Esophagus mucosa (tissue), 1 donor: ENCODE measurements at regions not wholly inside any gene's neighbourhood (a gene's known extent, or its start where the extent isn't known, plus 50 kb on each side); places are given as distances from the start of the nearest gene placed in this dataset.
"Not testable (repeated sequence)": the region's sequence is repeated elsewhere in the genome, so short reads cannot be mapped to it uniquely, and the experiment has no call there.

Experiments used
- ATAC-seq: fragments of 200-7000 bp; cut with Tn5 transposase; one replicate; pipeline ENCODE4 v1.9.1; 2020
- donor health status: DM: yes; HTN: yes; CAD: no.

DNA sequence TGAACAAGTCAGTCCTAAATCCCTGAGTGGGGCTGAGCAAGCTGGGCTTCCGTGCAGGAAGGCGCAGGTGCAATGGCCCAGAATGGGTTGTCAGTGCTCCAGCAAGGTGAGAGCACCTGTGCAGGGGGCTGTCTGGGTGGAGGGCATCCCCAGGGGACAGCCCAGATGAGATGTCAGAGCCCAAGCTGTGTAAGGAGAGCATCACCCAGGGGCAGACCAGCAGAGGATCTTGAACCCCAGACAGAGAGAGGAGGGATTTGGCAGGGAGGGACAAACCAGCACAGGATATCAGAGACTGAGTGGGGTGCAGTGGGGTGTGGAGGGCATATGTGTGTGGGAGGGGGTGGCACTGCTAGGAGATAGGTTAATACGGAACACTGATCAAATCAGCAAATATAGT, 114.9 kb upstream of the TMEM45B start:
- ATAC-seq, result no peak

DNA sequence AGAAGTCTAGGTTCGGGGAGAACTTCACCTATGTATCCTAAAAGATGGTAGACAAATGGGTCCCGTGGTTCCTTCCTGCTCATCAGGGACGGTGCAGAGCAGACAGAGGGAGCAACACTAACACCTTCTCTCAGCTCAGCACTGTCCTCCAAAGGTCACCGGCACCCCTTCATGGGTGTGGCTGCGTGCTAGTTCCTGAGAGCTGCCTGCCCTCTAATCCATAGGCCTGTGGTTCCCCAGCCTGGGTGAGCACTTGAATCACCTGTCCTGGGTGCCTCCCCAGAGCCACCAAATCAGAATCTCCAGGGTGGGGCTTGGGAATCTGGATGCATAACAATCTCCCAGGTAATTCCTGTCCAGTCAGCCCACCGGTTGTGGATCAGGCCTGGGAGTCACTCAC, 113.9 kb upstream of the TMEM45B start:
- ATAC-seq, result peak; percentile 71

DNA sequence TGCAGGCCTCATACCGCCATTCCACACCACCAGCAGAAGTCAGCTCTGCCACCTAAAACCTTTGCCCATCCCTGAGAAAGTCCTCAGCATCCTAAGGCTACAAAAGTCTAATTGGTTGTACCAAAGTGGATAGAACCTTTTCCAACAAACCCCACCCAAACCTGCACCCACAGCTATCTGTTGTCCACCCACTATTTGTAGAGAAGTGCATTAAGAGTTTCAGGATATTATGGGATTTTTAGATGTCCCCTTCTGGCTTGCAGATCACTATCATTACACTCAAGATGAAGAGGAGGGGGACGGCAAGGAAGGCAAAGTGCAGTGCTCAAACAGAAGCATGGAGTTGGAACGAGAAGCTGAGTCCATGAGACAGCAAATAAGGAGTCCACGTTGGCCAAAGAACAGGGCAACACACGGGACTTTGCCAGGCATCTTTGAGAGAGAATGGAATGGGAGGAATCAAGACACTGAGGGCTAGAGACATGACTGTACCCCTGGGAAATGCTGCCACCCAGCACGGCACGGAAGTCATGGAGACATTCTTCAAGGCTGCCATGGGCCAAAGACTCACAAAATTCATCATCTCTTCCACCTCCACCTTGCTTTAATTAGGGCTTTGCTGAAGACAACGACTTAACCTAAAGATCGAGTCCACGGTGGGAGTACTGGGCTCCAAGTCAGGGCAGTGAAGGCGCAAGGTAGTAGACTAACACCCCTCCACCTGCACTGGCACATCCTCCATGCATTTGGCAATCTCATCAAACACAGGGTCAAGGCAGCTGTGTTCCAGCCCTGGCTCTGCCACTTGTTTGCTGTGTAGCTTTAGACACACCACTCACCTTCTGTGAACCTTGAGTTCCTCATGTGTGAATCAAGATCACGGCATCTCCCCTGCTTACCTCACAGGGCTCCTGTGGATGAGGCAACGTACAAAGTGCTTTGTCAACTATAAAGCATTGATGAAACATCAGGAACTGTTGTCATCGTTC, 112.9 kb upstream of the TMEM45B start:
- ATAC-seq, result peak; percentile 86

DNA sequence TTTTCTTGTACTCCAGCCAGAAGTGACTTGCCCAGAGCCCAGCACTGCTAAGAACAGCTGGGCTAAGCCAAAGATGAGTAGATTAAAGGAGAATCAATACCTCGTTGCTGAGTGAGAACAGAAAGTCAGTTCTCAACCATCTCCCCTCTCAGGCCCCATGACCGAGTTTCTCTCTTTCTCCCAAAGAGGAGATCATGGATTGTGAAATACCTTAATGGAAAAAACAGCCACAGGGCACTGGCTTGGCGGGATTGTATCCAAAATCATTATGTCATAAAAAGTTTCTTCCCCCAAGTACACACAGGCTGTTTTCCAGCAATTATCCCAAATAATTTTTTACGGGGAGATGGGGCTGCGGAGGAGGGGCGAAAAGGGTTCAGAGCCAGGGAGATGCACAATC, 111.8 kb upstream of the TMEM45B start:
- no peak for ATAC-seq

DNA sequence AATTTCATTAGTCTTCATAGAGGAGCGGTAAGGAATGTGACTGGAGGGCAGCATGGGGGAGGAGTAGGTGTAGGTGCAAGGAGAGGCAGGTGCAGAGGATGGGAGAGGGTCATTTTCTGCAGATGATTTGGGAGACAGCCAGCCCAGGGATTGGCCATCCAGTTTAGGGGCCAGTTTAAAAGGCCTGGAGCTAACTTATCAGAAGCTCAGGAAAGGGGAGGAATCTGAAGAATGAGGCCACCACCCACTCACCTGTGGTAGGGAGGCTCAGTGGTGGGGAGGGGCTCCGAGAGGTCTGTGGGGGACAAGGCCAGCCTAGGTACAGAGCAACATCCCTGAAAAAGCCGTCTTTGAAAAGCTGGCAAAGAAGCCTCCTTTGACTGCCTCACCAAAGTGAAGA, 110.8 kb upstream of the TMEM45B start:
- no peak for ATAC-seq

DNA sequence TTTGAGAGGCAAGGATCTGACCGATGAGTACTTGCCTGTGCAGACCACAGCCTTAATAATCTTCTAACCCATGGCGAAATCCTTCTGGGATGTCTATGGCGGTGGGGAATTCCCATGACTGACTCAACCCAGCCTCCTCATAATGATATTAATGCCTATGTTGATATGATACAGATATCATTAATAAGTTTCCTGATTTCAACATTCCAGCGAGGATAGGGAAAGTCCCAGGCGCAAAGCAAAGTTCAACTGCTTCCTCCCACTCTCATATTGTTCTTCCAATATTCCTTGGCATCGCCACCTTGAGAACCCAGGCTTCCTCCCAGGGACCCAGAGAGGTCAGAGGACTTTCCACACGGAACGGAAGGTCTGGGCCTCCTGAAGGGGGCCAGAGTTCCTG, 110.3 kb upstream of the TMEM45B start:
- ATAC-seq, result peak; percentile 35

DNA sequence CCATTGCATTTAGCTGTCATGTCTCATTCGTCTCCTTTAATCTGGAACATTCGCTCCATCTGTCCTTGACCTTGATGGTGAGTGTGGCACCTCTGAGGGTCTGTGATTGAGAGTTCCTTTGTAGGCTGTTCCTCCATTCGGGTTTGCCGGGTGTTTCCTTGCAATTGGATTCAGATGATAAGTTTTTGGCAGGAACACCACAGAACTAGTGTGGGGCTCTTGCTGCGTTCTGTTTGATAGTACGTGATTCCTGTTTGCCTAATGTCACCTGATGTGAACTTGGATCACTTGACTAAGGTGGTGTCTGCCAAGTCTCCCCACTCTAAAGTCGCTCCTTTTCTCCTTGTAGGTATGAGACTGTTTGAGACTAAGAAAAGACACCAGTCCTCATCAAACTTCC, 109.7 kb upstream of the TMEM45B start:
- ATAC-seq, result no peak

DNA sequence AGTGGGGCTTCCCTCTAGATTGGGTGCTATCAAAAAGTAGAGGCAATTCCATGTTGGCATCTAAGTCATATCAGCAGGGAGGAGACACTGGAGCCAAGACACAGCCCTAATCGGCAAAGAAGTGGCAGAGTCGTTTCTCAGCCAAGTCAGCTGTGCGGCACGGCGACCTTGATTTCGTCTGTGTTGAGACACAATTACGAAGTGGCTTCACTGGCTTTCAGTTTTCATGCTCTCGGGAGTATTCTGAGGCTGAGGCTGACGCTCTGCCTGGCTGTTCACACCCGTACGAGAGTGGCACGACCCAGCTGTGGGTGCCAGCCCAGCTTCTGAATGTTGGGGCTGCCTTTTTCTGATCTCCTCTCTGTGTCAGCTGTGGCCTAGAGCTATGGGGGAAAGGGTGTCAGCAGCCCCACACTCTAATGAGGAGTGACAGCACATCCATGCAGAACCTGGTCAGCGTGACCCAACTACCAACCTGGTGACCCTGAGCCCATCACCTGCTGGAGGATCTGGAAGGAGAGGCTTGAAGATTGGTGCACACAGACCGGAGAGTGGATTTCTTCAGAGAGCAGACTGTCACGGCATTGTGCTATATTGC, 105.7 kb upstream of the TMEM45B start:
- ATAC-seq, result no peak

DNA sequence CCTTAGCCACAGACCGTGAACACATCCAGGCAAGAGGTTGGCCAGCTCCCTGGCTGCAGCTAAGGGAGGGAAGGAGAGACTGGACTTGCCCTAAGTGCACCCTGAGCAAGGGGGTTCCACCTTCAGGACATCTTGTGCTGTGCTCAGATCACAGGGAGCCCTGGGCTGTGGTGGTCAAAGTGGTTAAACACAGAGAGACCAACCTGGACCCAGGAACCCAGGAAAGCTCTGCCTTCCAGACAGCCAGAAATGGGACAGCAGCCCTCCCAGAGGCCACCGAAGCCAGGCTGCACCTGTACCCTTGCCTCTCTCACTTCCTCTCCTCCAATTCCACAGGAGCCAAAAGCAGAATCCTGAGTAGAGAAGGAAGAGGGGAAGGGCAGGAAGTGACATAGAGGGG, 105.2 kb upstream of the TMEM45B start:
- ATAC-seq, result no peak

DNA sequence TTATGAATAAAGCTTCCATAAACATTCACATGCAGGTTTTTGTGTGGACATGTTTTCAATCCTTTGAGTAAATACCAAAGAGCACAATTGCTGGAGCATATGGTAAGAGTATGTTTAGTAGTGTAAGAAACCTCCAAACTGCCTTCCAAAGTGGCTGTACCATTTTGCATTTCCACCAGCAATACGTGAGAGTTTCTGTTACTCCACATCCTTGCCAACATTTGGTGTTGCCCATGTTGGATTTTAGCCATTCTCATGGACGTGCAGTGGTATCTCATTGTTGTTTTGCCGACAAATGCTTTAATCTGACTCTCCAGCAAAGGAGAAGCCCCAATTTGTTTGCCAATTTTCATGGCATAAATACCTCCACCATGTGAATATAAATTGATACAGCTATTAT, 103.9 kb upstream of the TMEM45B start:
- no peak for ATAC-seq

DNA sequence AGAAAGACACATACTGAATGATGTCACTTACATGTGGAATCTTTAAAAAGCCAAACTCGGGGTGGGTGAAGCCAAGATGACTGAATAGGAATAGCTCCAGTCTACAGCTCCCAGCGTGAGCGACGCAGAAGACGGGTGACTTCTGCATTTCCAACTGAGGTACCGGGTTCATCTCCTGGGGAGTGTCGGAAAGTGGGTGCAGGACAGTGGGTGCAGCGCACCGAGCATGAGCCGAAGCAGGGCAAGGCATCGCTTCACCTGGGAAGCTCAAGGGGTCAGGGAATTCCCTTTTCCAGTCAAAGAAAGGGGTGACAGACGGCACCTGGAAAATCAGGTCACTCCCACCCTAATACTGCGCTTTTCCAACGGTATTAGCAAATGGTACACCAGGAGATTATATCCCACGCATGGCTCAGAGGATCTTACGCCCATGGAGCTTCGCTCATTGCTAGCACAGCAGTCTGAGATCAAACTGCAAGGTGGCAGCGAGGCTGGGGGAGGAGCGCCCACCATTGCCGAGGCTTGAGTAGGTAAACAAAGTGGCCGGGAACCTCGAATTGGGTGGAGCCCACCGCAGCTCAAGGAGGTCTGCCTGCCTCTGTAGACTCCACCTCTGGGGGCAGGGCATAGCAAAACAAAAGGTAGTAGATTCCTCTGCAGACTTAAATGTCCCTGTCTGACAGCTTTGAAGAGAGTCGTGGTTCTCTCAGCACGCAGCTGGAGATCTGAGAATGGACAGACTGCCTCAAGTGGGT, 103.0 kb upstream of the TMEM45B start:
- not testable (repeated sequence) for ATAC-seq

DNA sequence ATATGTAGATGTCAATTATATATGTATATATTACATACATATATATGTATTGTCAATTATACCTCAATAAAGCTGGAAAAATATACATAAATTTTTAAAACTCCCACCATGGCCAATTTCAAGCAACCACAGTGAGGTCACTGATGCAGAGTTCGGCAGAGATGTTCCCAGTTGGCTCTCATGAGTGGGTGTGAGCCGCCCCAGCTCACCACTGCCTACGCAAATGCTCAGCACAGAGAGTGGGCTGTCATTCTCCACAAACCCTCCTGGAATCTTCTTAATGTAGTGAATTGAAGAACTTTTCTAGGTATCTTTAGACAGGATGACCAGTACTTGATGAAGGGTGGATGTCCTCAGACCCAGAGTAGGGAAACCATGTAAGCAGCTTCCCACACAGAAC, 96.6 kb upstream of the TMEM45B start:
- ATAC-seq, result no peak

DNA sequence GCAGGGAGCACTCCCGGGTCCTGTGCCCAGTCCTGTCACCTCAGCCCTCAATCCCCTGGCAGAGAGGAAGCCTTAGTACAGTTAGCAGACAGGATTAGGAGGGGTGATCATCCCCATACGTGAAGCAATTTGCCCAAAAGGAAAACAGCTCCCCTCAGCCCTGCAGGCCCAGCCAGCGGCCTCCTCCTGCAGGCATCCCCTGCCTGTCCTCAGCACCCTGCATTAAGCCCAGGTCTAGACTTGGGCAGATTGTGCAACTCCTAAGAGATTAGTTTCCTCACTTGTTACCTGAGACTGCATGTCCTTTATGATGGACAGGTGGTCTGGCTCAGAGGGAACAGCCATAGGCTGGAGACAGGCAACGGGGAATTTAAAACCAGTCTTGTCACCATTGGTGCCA, 95.5 kb upstream of the TMEM45B start:
- ATAC-seq, result peak; percentile 20

DNA sequence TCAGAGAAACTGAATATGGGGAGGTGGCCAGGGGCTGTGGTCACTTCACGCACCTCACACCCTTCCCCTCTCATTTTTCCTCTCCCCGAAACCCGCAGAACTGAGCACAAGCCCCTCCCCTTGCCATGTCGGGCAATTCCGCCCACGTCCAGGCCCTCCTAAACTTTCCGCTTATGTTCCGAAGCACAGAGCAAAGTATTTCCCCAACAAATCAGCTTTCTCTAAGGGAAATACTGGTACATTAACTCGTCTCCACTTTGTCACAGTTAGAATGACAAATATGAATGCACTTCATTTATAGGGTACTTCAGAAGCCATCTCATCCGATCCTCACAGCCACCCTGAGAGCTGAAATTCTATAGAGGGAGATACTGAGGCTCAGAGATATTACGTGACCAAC, 94.7 kb upstream of the TMEM45B start:
- ATAC-seq, result no peak

DNA sequence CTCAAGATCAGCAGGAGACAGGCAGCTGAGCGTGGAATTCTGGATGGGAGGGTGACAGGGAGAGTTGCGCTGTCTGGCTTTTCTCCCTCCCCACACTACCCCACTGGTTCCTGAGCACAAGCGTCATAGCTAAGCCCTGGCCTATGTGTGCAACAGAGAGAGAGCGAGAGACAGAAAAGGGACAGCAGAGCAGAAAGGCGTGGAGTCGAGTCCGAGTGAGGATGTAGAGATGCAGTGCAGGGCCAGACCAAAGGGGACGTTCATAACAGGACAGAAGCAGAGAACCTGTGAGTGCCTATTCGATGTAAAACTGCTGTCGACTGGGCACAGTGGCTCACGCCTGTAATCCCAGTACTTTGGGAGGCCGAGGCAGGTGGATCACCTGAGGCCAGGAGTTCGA, 94.0 kb upstream of the TMEM45B start:
- ATAC-seq, result no peak

DNA sequence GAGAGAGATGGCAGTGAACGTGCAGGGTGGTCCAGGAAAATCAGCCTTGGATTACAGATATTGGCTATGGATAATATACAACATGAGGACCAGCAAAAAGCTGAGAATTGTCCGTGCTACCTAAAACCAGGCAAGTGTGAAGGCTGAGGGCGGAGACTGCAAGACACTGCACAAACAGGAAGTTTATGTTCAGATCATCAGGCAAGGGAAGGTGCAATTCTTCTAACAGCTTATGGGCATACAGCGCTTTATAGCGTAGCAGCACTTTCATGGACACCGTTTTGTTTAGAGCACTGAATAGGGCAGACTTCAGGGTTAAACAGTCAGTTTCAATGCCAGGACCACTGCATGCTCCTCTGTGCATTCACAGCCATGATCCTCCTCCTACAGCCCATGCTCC, 93.1 kb upstream of the TMEM45B start:
- no peak for ATAC-seq

DNA sequence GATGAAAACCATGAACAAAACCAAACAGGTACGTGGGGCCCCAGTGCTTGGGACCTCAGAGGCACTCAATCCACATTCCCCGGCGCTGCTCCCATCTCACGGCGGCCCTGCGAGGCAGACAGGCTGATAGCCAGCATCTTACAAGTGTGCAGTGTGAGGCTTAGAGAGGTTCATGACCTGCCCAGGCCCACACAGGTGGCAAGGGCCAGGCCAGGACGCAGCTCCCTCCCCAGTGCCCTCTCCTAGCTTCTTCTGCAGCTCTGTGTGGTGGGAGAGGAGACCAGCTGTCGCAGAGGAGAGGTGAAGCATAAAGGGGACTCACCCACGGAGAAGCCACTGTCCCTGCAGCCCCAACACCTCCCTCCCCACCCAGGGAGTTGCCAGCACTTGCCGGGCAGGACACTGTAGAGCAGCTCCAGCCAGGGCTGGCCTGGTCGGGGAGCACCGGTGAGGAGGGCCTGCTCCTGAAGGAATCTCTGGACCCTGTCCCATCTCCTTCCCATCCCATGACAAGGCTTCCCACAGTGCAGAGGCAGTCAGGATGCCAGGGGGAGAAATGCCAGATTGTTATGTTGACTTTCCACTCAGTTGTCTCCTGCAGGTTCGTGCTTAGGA, 92.4 kb upstream of the TMEM45B start:
- ATAC-seq, result no peak

DNA sequence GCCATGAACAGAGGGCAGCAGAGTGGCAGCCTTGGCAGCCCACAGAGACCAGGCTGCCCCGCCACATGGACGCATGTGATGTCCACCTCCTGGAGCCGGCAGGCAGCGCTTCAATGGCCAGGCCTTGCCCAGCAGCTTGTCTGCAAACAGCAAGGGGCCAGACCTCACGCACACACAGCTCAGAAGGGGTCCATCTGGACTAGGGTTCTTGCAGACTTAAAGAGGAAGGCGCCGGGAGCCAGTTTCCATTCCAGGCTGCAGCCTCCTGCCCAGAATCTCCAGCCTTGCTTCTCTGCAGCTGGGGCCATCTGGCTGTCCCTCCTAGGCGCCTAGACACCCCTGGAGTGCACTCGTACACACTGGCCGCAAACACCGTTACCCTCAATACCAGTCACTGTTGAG, 91.9 kb upstream of the TMEM45B start:
- ATAC-seq, result no peak

DNA sequence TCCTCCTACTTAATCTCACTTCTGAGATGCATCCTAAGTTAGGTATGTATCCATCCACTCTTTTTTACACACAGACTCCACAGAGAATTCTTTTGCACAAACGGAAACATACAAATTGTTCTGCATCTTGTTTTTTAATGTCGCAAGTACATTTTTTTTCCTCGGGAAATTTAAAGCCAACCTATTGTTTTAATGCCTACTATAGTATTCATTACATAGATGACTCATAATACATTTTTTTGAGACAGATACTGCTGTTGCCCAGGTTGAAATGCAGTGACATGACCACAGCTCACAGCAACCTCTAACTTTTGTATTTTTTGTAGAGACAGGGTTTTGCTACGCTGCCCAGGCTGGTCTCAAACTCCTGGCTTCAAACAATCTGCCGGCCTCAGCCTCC, 90.8 kb upstream of the TMEM45B start:
- ATAC-seq, result no peak

DNA sequence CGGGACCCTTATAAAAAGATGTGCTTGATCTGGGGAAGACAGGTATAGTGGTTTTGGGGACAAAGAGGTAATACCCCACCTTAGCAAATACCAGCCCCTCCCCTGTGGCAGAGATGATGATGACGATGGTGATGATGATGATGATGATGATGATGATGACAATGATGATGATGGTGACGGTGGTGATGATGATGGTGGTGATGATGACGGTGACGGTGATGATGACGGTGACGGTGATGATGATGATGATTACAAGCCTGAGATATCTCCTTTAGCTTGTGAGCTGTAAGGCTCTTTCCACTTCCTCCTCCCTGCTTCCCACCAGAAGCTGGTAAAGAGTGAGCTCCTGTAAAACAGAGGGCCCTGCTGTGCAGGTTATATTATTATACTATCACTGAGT, 89.5 kb upstream of the TMEM45B start:
- ATAC-seq, result no peak

DNA sequence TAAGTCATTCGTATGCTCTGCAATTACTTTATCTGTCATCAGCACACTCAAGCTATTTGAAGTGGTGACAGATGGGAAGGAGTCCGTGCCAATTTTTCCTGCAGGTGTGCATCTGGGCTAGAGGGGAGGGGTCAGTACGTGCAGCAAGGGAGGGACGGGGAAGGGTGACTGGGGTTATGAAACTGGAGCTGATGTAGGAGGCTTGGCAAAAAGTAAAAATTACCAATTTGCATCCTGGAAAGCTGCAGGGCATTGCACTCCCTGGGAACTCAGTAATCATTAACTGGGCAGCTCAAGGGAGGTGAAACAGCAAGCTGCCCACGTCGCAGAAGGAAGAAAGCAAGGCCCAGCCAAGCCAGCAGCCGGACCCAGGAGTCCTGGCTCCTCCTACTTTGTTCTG, 87.1 kb upstream of the TMEM45B start:
- ATAC-seq, result peak; percentile 53

DNA sequence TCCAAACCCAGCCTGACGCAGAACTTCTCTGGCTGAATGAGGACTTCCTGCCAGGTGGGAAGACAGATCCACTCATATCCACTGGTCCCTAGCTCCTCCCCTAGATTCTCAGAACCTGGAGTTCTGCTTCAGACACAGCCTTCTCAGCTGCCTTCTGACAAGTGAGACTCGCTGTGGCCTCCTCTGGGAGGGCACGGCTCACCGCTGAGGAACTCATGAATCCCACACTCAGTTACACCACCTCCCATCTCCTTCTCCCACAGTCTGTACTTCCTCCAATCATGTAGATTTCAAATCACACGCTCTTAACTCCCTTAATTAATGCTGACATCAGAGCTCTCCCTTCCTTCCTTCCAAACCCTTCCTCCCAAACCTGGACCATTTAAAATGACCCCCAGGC, 86.4 kb upstream of the TMEM45B start:
- ATAC-seq, result no peak

DNA sequence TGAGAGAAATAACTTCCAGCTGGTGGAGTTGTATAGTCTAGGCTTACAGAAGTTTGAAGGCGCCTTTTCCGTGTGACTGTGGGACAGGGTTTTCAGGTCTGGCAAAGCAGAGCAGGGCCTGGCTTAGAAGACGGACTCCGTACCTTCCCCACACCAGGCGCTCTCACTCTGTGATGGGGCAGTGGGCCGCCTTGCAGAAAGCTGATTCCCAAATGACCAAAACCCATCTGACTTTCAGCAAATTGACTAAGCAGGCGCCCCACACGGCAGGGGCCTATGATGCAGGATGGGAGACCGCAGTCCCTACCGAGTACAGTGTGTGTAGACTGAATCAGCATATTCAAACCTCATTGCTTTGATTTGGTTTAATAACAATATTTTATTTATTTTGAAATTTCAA, 85.8 kb upstream of the TMEM45B start:
- no peak for ATAC-seq
